ENCODE measurements at regions not wholly inside any gene's neighbourhood (a gene's known extent, or its start where the extent isn't known, plus 50 kb on each side); places are given as distances from the start of the nearest gene placed in this dataset.
"Not testable (repeated sequence)": the region's sequence is repeated elsewhere in the genome, so short reads cannot be mapped to it uniquely, and the experiment has no call there.

DNA sequence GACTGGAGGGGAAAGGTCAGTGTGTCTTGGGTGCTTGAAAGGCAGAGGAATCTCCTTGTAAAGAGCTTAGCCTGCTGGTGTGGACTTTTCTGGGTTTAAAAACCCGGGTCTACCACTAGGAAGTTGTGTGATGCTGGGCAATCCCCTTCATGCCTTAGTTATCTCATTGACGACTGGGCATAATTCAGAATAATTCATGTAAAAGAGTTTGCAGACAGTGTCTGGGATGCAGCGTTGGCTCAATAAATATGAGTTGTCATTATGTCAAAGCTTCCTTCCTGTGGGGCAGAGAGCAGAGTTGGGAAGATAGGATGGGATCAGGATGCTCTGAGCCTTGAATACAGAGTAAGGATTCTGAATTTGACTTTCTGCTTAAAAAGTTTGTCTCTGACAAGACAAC is 196.4 kb downstream of the ADRA2A start:
- no peak for FAIRE-seq

DNA sequence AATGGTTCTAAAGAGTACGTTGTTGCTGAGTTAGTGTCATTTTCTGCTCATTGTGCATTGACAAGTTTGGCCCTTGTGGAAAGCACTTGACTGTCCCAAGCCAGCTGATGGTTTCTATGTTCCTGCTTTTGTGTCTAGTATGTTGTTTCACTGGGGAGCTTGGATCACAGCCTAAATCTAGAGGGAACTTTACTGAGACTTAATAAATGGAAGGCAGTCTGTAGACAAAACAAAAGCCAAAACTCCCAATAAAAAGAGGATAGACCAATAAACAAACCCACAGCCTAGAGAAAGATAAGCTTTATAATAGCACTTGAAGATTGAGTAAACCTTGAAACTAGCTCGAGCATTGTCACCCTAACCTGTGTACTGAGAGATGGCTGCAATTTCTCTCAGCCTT is 196.8 kb downstream of the ADRA2A start:
- FAIRE-seq: no peak

DNA sequence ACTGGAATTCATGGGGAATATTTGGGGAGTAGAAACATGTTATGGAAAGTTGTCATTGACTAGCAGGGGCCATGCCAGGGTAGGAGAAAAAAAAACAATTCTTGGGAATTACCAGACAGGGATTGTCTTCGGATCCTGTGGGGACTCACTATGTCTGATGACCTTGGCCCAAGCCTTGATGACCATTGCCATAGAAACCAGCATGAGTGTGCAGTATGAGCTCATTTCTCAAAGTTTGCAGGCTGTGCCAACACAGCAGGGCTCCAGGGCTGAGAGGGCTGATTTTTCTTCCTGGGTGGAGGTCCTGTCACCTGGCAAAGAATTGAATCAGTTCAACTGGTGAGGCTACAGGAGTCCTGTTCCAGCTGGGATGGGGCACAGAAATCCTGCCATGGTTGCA is 198.3 kb downstream of the ADRA2A start:
- FAIRE-seq: no peak

DNA sequence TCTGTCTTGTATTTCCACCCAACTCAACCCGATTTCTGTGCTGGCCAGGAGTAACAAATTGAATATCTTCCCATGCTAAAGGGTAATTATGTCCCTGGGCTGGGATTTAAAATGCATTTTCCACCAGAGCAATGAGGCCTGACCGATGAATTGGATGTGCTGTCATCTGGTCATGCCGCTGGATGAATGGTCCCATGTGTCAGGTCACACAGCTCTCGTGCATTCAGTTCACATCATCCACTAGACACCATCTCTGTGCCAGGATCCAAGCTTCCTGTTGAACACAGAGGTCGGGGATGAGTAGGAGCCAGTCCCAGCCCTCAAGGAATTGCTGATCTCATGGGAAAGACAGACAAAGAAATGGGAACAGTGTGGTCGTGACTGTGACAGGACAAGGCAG is 200.8 kb downstream of the ADRA2A start:
- no peak for FAIRE-seq

DNA sequence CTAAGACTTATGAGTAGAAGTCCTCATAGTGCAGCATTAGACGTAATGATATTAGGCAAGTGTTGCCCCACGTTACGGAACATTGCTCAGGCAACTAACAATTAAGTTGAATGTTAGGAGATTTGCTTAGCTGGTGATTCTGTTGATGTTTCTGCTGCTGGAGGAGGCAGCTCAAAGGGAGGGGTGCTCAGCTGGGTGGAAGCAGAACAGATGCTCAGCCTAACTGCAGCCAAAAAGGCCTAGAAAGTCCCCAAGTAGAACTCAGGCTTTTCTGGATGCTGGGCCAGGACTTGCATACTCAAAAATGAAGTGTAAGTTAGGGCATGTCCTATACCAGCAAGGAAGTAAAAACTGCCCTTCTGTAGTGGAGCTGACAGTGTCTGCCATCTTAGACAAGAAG is 201.4 kb downstream of the ADRA2A start:
- no peak for FAIRE-seq

DNA sequence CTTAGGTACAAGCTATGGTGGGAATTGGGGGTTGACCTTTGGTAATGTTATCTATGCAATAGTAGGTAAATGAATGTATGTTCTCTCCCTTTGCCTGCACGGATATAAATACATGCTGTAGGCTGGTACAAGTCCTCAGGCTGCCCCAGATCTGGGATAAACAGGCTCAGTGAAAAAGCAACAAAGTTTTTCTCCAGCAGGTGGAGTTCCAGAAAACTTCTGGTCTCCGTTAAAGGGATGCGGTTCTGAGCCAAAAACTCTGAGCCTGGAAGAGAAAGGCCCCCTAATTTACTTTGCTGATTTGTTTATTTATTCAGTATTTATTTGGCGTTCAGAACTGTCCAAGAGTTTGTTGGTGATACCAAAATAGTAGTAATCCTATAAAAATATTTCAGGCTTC is 204.7 kb downstream of the ADRA2A start:
- no peak for FAIRE-seq

DNA sequence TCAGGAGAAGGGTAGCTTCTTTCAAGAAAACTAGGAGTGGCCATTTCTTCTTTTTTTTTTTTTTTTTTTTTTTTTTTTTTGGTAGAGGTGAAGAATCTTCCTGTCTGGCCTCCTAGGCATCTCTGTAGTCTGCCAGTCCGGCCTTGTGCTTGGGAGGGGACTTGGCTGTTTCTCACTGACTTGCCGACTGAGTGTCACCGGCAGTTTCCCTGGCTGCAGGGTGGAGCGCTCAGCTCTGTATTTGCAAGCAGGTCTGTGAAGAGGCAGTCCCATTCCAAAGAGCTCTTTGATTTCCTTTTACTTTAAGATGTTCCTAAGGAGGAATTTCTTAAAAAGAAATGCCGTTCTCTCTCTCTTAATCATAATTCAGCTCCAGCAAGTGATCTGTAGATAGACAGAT is 212.6 kb downstream of the ADRA2A start:
- FAIRE-seq: no peak

DNA sequence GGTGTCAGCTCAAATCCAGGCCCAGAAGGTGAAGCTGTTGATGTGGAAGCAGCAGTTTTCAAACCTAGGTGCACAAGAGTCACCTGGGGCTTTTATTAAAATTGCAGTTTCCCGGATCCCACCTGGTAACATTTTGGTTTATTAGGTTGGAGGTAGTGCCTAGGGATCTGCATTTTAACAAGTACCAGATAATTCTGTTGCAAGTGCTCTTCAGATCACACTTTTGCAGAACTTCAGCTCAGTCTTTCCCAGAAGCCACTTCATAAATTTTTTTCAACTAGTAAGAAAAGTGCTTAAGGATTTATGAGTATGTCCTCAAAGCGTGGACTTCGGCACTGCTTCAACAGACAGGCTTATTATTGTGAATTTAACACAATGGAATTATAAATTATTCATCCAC is 213.8 kb downstream of the ADRA2A start:
- no peak for FAIRE-seq

DNA sequence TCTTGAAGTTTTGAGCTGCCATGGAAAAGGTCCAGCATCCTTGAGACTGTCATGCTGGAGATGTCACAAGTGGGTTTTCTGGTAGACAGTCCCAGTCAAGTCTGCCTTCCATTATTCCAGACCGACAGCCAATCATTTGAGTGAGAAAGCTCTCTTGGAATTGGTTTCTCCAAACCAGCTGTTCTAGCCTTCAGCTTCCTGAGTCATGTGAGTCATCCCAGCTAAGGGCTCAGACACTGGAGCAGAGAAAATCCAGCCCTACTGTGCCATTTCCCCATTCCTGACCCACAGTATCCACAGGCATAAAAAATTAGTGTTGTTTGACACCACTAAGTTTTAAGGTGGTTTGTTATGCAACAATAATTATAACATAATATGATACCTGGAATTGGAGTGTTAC is 219.0 kb downstream of the ADRA2A start:
- FAIRE-seq: no peak

DNA sequence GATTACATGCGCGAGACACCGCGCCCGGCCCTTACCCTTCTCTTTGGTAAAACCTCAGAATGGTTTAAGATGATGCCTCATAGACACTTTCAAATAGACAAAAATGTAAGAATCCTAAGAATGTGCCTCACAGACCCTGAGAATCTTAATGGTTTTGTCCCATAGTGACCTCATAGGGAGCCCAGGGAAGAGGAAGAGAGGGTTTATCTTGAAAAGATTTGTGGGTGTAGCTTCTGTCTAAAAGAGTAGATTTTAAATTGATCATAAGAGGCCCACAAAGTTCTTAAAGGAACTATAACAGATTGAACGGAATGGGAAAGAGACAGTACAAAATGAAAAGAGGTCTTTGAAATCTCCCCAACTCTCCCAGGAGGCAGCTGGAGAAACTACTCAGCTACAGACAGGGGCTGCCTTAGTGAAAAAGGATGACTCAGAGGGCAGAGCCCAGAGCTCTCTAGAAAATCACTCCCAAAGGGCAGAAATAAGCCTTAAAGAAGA is 220.6 kb downstream of the ADRA2A start:
- no peak for FAIRE-seq

DNA sequence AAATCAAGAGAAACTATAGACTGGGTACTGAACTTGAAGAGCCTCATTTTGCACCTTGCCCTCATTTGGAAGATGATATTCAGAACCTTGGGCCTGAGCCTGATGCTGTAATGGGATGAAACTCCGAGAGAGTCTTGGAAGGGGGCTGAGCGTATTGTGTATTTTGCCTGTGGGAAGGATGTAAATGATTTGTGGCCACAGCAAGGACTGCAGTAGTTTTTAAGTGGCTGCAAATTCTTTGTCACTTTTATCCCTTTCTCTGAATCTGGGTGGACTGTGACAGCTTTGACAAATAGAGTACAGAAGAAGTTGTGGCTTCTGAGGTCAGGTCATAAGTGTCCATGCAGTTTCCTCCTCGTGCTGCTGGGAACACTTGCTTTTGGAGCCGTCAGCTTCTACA is 221.2 kb downstream of the ADRA2A start:
- FAIRE-seq: no peak

DNA sequence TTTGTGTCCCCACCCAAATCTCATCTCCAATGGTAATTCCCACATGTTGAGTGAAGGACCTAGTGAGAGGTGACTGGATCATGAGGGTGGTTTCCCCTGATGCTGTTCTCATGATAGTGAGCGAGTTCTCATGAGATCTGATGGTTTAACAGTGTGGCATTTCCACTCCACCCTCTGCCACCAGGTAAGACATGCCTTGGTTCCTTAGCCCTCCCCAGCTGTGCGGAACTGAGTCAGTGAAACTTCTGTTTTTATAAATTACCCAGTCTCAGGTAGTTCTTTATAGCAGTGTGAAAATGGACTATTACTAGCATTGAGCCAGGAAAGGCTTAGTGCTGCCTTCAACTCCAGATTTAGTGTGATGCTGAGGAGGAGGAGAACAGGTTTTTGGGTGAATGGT is 222.2 kb downstream of the ADRA2A start:
- FAIRE-seq: no peak

DNA sequence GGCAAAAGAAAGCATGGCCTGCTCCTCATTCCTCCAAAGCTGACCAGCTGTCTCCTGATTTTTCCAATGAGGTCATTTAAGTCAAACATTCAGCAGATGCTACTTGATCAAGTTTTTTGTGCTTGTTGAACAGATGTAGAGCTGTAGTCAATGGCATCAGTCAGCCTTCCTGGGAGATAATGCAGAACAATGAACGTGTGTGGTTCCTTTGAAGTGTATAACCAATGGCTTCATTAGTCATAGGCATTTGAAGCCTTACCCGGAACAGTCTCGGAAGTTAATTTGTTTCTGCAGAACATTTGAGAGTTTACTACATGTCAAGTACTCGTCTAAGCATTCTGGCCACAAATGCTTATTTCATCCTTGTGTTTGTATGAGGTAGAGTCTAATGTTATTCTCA is 227.1 kb downstream of the ADRA2A start:
- FAIRE-seq: no peak

DNA sequence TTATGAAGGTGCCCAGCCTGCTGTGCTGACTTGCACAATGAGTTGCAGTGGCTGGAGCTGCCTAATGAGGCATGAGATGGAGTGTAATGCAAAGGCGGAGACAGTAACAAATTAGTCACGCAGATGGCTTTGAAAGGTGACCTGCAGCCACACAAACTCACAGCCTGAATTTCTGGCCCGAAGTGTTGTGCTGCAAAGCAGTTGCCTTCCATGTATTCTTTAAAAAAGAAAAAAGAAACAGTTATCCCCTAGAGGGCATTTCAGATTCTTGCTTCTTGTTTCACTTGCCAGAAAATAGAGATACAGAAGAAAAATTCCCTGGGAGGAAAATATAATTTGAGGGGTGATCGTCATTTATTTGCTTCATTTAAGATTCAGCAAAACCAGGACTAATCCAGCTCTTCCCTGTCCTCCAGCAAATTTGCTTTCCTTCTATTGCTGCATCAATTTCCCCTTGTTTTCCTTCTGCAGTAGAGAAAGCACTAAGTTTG is 239.9 kb downstream of the ADRA2A start:
- FAIRE-seq: no peak

DNA sequence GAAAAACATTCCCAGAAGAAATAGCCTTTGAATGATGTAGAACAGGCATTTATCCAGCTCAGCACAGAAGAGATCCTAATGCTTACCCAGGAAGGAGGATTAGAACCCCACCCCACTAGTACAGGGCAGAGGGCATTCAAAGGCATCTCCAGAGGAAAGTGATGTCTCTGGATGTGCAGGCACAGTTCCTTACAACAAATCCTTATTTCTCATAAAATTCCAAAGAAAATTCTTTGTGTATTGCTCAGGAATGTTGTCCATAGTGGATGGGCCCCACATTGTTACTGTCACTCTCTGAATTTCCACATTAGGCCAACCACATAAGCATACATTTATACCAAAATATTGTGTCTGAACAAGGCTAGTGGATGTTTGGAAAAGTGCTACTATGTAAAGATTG is 243.0 kb downstream of the ADRA2A start:
- no peak for FAIRE-seq

DNA sequence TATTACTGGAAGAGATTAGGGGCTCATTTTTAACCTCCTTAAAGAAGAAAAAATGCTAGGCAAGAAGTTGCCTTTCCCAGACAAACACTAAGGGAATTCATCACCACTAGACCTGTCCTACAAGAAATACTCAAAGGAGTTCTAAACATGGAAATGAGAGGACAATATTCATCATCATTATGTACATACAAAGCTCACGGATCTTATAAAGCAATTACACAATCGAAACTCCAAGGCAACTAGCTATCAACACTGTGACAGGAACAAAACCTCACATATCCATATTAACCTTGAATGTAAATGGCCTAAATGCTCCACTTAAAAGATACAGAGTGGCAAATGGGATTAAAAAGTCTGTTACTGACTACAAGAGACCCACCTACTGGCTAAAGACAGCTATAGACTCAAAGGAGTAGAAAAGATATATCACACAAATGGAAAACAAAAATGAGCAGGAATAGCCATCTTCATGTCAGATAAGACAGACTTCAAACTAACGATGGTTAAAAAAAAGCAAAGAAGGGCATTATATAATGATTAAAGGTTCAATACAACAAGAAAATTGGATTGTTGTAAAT is 246.6 kb downstream of the ADRA2A start:
- no peak for FAIRE-seq

DNA sequence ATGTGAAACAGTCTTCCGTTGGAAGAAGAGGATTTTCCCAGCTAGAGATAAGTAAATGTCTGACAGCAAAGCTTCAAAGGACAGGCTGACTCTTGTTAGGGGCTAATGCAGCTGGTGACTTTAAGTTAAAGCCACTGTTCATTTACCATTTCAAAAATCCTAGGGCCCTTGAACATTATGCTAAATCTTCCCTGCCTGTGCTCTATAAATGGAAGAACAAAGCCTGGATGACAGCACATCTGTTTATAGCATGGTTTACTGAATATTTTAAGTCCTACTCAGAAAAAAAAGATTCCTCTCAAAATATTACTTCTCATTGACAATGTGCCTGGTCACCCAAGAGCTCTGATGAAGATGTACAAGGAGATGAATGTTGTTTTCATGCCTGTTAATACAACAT is 255.3 kb downstream of the ADRA2A start:
- not testable (repeated sequence) for FAIRE-seq

DNA sequence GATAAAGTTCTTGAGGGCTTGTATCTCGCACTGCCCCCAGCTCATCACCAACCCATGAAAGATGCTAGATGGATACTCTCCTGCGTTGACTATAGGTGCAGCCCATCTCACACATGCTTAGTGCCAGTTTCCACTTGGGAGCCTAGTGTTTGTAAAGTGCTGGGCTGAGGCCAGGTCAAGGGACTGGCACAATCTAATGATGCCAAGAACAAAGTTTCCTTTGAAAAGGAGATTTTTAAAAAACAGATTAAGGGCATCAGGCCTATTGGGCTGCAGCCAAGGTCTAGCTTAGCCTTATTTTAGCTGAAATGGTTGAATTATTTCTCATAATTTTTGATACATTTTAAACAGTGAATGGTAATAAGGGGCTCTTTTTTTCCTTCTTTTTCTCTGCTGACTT is 259.0 kb downstream of the ADRA2A start:
- FAIRE-seq: no peak

DNA sequence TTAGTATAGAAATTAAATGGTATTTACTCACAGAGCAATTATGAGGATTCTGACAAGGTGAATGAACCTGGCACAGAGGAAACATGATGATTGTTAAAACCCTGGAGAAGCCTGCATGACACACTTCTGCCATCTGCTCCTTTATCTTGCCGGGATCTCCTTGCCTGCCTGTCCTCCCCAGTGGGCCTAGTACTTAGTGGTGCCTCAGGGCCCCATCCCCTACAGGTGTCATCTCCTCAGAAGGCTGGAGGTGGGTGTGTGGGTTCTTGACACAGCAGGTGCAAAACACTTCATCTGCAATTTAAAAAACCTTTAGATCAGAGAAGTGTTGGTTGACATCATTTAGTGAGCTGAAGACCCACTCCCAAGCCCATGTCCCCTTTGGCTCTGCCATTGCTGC is 261.2 kb downstream of the ADRA2A start:
- FAIRE-seq: no peak

DNA sequence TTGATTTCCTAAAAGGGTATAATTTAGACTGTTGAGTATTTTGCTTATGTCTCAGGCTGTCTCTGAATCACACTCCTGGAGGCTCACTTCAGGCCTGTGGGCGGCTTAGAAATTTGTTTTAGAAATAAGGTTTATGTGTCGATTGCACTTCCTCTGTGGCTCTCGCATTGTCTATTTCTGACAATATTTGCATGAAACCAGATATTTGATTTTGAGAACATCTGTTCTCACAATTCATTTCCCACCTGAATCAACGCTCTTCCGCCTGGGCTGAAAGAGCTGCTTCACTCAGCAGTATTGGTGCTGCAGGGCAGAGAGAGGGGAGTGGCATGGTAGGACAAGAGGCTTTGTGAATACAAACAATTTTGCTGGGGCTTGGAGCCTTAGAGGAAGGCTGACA is 262.0 kb downstream of the ADRA2A start:
- FAIRE-seq: no peak

DNA sequence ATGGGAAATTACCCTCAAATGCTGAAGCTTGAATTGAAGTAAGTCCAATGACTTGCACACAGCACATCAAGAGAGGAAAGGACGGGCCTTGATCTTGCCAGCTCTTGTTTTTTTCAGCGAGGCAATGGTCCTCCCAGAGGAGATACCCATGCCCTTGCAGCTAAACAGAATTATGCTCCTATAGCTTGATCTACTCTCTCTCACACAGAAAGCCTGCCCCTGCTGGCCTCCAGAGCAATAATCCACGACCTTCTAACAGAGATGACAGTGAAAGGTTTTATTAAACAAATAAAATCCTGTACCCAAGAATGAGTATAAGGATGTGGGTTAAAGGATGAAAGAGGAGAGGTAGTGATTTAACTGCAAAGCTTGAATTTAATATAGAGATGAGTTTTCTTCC is 268.0 kb downstream of the ADRA2A start:
- no peak for FAIRE-seq

DNA sequence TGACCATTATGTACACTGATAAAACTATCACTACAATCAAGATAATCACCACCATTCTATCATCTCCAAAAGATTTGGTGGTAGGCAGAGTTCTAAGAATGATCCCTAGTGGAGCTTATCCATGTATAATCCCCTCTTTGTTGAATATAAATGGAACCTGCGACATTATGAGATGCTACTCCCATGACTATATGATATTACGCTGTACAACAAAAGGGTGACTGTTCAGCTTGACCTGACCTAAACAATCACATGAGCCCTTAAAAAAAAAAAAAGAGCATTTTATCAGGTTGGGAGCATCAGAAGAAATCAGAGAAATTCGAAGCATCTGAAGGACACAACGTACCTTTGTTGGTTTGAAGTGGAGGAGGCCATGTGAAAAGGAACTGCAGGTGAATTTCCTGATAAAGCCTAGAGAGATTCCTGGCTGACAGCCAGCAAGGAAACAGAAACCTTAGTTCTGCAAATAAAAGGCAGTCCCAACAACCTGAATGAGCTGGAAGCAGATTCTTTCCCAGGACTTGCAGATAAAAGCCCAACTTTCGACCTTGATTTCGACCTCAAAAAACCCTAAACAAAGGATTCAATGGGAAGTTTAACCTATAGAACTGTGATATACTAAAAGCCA is 270.7 kb downstream of the ADRA2A start:
- FAIRE-seq: no peak

DNA sequence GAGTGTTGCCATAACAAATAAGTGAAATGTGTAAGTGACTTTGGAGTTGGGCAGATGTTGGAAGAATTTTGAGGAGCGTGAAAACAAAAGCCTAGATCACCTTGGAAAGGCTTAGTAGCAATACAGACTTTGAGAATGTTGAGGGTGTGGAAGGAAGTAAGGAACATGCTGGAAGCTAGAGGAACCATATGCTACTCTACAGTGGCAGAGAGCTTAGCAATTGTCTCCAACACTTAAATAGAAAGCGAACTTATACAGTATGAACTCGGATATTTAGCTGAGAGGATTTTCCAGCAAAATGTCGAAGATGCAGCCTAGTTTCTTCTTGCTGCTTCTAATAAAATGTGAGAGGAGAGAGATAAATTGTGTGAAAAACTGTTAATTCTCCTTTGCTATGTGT is 271.2 kb downstream of the ADRA2A start:
- no peak for FAIRE-seq

DNA sequence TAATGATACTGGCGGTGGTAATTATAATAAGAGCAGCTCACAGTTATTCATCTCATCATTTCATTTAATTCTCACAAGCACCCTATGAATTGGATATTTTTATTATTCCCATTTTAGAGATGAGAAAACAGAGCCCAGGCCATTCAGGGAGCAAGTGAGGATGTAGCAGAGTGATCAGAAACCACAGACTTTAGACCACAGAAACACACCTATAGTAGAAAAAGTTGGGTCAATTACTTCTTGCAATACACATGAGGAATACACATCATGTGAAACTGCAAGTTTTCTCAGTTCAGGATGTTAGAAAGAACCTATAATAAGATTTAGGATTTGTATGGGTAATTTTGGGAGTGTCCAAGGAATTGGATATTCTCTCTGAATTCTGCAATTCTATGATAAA is 278.0 kb downstream of the ADRA2A start:
- FAIRE-seq: no peak

DNA sequence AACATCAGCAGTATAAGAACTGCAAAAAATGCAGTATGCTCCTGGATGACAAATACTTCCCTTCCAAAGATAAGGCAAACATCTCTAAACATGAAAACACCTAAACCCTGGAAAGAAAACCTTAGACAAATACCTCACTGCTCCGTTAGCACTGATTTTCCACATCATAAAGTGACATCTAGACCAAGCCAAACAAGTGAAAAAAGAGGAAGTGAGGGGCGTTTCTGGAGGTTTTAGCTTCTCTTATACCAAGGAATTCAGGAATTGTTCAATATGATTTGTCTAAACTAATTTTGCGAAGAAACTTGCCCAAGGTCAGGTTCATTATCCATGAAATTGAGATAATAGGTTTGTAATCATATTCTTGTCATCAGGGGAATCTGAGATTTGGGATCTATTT is 279.7 kb downstream of the ADRA2A start:
- FAIRE-seq: no peak
